ENCODE measurements at regions not wholly inside any gene's neighbourhood (a gene's known extent, or its start where the extent isn't known, plus 50 kb on each side); places are given as distances from the start of the nearest gene placed in this dataset.

DNA sequence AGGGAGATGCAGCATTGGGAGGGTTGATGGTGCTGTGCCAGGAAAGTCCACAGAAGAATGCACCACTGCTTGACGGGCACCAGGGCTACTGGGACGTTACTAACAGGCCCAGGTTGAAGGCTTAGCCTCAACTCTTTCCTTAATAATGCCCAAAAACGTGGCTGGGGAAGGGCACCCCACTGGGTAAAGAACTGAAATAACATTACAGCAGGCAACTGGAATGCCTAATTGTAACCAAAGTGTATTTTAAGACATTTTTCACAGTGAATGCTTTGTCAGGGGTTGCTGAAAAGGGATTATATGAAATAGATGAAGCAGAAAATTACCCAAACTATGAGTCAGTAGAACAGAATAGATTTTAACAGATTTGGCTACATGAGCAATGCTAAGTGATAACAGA is 191.3 kb downstream of the CMPK2 start:
- DNase-seq = no peak
- H3K4me1 Mint-ChIP-seq = peaks cover 12 to 14% of the 10 kb centered on the region in 2 experiments

More for the DNA sequence above, 191.3 kb downstream of the CMPK2 start:
- H4K5ac ChIP-seq (ENCODE audit: insufficient read length, low read depth, low read length) = no peak overlapping the region
- no peak overlapping the region for H2BK120ac ChIP-seq (ENCODE audit: low read depth, low read length, poor library complexity, severe bottlenecking)
- H4K8ac ChIP-seq (replicated peaks; ENCODE audit: insufficient read length, low read depth, low read length) = no peak overlapping the region
- no peaks in the 10 kb centered on the region for H3K4me1 ChIP-seq (ENCODE audit: insufficient read depth, low read length)
- no peak overlapping the region for H2AFZ ChIP-seq (ENCODE audit: low read length)
- no peak overlapping the region for H3K4ac ChIP-seq (ENCODE audit: low read depth, low read length)
- no peak overlapping the region for H3K4me2 ChIP-seq (ENCODE audit: insufficient read depth, insufficient read length, low read length)
- no peak overlapping the region for H4K91ac ChIP-seq (ENCODE audit: insufficient read length, low read depth, low read length)
- Mint-ChIP-seq H3K4me3 (no peak overlapping the region), H3K9me3 (no peaks in the 10 kb centered on the region), H3K27me3 (ENCODE audit: low read depth) (peaks cover 11% of the 10 kb centered on the region), H3K36me3 (ENCODE audit: insufficient read depth in 1 of 3, low read depth in 3 of 3) (no peaks in the 10 kb centered on the region), H3K27ac (no peak overlapping the region)
- H2BK15ac ChIP-seq (ENCODE audit: low read depth, low read length) = no peak overlapping the region
- no peaks in the 10 kb centered on the region for H3K79me2 ChIP-seq (ENCODE audit: insufficient read depth, low read length)
- H3K79me1 ChIP-seq (ENCODE audit: insufficient read depth, low read depth, low read length, poor library complexity, severe bottlenecking) = no peaks in the 10 kb centered on the region
- H3K27ac ChIP-seq (ENCODE audit: insufficient read length, low read depth, low read length) = no peak overlapping the region
- no CpG with 5 or more reads among the region's 3 CpGs for WGBS (ENCODE audit: extremely low coverage, insufficient read length, low lambda C conversion rate)
- no peak overlapping the region for H3K14ac ChIP-seq (ENCODE audit: insufficient read depth, low read length)
- H3K56ac ChIP-seq (ENCODE audit: insufficient read length, low read depth, low read length) = no peak overlapping the region
- H4K20me1 ChIP-seq (ENCODE audit: control insufficient read depth, insufficient read depth, insufficient read length) = no peaks in the 10 kb centered on the region
- H3K23me2 ChIP-seq (ENCODE audit: insufficient read length, low read depth, low read length, poor library complexity, severe bottlenecking) = no peaks in the 10 kb centered on the region
- H2AK5ac ChIP-seq (ENCODE audit: insufficient read length, low read length) = no peak overlapping the region
- no peak overlapping the region for H3K9ac ChIP-seq (ENCODE audit: extremely low read depth, insufficient read length, low read length)
- H2BK5ac ChIP-seq (ENCODE audit: insufficient read length, low read length) = no peak overlapping the region
- no peak overlapping the region for H3K23ac ChIP-seq (ENCODE audit: insufficient read length, low read depth, low read length)
- no peaks in the 10 kb centered on the region for H3K27me3 ChIP-seq (ENCODE audit: insufficient read depth, low read length)
- no peaks in the 10 kb centered on the region for H3K9me3 ChIP-seq (ENCODE audit: control insufficient read depth, low read depth, low read length)
- H3K18ac ChIP-seq (ENCODE audit: insufficient read length, low read depth, low read length) = no peak overlapping the region
- TF ChIP-seq CTCF (conservative IDR thresholded peaks at IDR 0.05) = no peak
- no peak overlapping the region for H2BK12ac ChIP-seq (ENCODE audit: insufficient read length, low read depth, low read length)
- no peak overlapping the region for H3T11ph ChIP-seq (ENCODE audit: low read length)
- H2BK20ac ChIP-seq (ENCODE audit: low read depth, low read length, poor library complexity, severe bottlenecking) = no peak overlapping the region

Data from H9 (cell line).